A549 (cell line): ENCODE measurements at regions not wholly inside any gene's neighbourhood (a gene's known extent, or its start where the extent isn't known, plus 50 kb on each side); places are given as distances from the start of the nearest gene placed in this dataset.
"Not testable (repeated sequence)": the region's sequence is repeated elsewhere in the genome, so short reads cannot be mapped to it uniquely, and the experiment has no call there.

ENCODE experiments used
- ATAC-seq, 2 experiments: fragments of 200-7000 bp in 1 of 2; fragments of >200 bp in 1 of 2; cut with Nextera tagmentation in 1 of 2; cut with Tn5 transposase in 1 of 2; 3 replicates each; pipeline versions ENCODE4 v1.8.0 to v1.9.1; 2018 to 2020; ENCODE audit warnings: mild to moderate bottlenecking in 1 of 2, moderate library complexity in 1 of 2
- CTCF ChIA-PET: fragments of 300-600 bp; sonication (Branson Sonifier 250); formaldehyde crosslinking; extraction: SDS; loops from one replicate; lab custom pipeline; 2021; ENCODE audit warnings: antibody characterized with exemption, inconsistent platforms; lab: Yijun Ruan, JAX
- POLR2A ChIA-PET: fragments of 350-600 bp; formaldehyde crosslinking; extraction: SDS; loops from one replicate; lab custom pipeline; 2021; ENCODE audit warnings: antibody characterized with exemption, inconsistent platforms; lab: Yijun Ruan, JAX
- DNase-seq, 2 experiments: peaks; one replicate each; pipeline versions ENCODE4 v3.0.0 to v3.0.0-alpha.2; 2011 to 2016; ENCODE audit warnings: low read depth in 1 of 2, low spot score in 1 of 2
- FAIRE-seq: peaks from 2 replicates; lab custom pipeline; 2011; peaks lifted over from hg19 to GRCh38; lab: Jason Lieb, UNC
- H3K27ac ChIP-seq, 2 experiments: fragments of >200 bp; sonication (Bioruptor Twin); formaldehyde crosslinking; 3 replicates each; pipeline ENCODE4 v1.5.1; 2016 to 2017
- H3K4me1 ChIP-seq: fragments of >200 bp; sonication (Bioruptor Twin); formaldehyde crosslinking; 3 replicates; pipeline ENCODE4 v1.6.1; 2016
- H3K4me2 ChIP-seq: fragments of >200 bp; sonication (Bioruptor Twin); formaldehyde crosslinking; 3 replicates; pipeline ENCODE4 v1.6.1; 2016
- H3K4me3 ChIP-seq: fragments of >200 bp; sonication (Bioruptor Twin); formaldehyde crosslinking; 3 replicates; pipeline ENCODE4 v1.5.1; 2016
- H3K9me3 ChIP-seq: fragments of >200 bp; sonication (Bioruptor Twin); formaldehyde crosslinking; 3 replicates; pipeline ENCODE4 v1.6.1; 2016
- BHLHE40 ChIP-seq: IDR thresholded peaks from 2 replicates; pipeline ENCODE4 v1.6.1; 2012; ENCODE audit warnings: low read depth, low read length, inconsistent platforms
- CBX2 ChIP-seq: fragments of 200-600 bp; sonication (generic); IDR thresholded peaks from 2 replicates; pipeline ENCODE4 v1.6.1; 2016; ENCODE audit warnings: low read depth, mild to moderate bottlenecking, borderline replicate concordance
- E2F6 ChIP-seq: IDR thresholded peaks from 2 replicates; pipeline ENCODE4 v1.6.1; 2012; ENCODE audit warnings: low read depth, borderline replicate concordance
- FOXS1 ChIP-seq: fragments of 250-450 bp; sonication (Bioruptor Pico); IDR thresholded peaks from 2 replicates; pipeline ENCODE4 v1.5.0; 2020; ENCODE audit warnings: mild to moderate bottlenecking, moderate library complexity
- GATA3 ChIP-seq: IDR thresholded peaks from 2 replicates; pipeline ENCODE4 v1.6.1; 2012; ENCODE audit warnings: borderline replicate concordance
- HDAC2 ChIP-seq: fragments of 200-600 bp; sonication (generic); IDR thresholded peaks from 2 replicates; pipeline ENCODE4 v1.6.1; 2016
- HOXA7 ChIP-seq: fragments of 250-450 bp; sonication (Bioruptor Pico); IDR thresholded peaks from 2 replicates; pipeline ENCODE4 v1.5.0; 2020; ENCODE audit warnings: mild to moderate bottlenecking, moderate library complexity
- HOXB5 ChIP-seq: fragments of 250-450 bp; sonication (Bioruptor Pico); IDR thresholded peaks from 2 replicates; pipeline ENCODE4 v1.5.0; 2020; ENCODE audit warnings: mild to moderate bottlenecking, moderate library complexity
- JUNB ChIP-seq: fragments of >200 bp; sonication (Bioruptor Twin); formaldehyde crosslinking; IDR thresholded peaks from 2 replicates; pipeline ENCODE4 v1.6.1; 2016
- MAX ChIP-seq: IDR thresholded peaks from 2 replicates; pipeline ENCODE4 v1.6.1; 2012
- POLR2A ChIP-seq: IDR thresholded peaks from 2 replicates; pipeline ENCODE4 v1.6.1; 2012; ENCODE audit warnings: mild to moderate bottlenecking, low read length
- RARB ChIP-seq: fragments of 250-450 bp; sonication (Bioruptor Pico); IDR thresholded peaks from 2 replicates; pipeline ENCODE4 v1.8.0; 2021; ENCODE audit warnings: mild to moderate bottlenecking, moderate library complexity
- REST ChIP-seq: fragments of 200-600 bp; sonication (generic); IDR thresholded peaks from 2 replicates; pipeline ENCODE4 v1.6.1; 2016; ENCODE audit warnings: antibody characterized with exemption, mild to moderate bottlenecking, moderate library complexity
- USF2 ChIP-seq: fragments of 450-650 bp; IDR thresholded peaks from 2 replicates; pipeline ENCODE4 v1.6.1; 2014; ENCODE audit warnings: antibody characterized with exemption
- WGBS: methylation state at CpG from one replicate; pipeline ENCODE4 v1.1.6; 2017; ENCODE audit errors: missing lambda C conversion rate; 5-methylcytosine and 5-hydroxymethylcytosine counted together

- TF ChIP-seq E2F6 (no peak), RARB (CRISPR knock-in tag) (no peak), USF2 (no peak)
Measured at GRCh38 chr2:145747715-145748114, 1227.8 kb upstream of the ZEB2 start (continued).

- not testable (repeated sequence) for FAIRE-seq, DNase-seq
Measured at GRCh38 chr2:145745387-145745721, 1225.4 kb upstream of the ZEB2 start.

GRCh38 chr2:145744541-145745386 lies 1224.8 kb upstream of the ZEB2 start:
- no peaks in the 10 kb centered on the region for H3K9me3 ChIP-seq
- no peak overlapping the region for H3K27ac ChIP-seq
- no peaks in the 10 kb centered on the region for H3K4me1 ChIP-seq
- no peak; a peak in 1 of 6 replicates for ATAC-seq
- H3K4me2 ChIP-seq = no peak overlapping the region
- WGBS = 60% methylated on average over 4 of the region's 4 CpGs
- TF ChIP-seq HDAC2 = no peak
- no peak for TF ChIP-seq FOXS1 (CRISPR knock-in tag)
- TF ChIP-seq JUNB = no peak
- no peak for TF ChIP-seq CBX2
- no peak for TF ChIP-seq E2F6
- TF ChIP-seq, all 56 proteins: peak for 0
- CTCF ChIA-PET = no interaction called here
- POLR2A ChIA-PET = no interaction called here
- FAIRE-seq (no peak), DNase-seq (peak in 1 of 2 experiments; percentile 5)
- H3K4me3 ChIP-seq = no peak overlapping the region

More at GRCh38 chr2:145745387-145745721, 1225.4 kb upstream of the ZEB2 start:
- H3K9me3 ChIP-seq, ATAC-seq, POLR2A ChIA-PET, CTCF ChIA-PET, H3K4me3 ChIP-seq, H3K4me2 ChIP-seq, H3K27ac ChIP-seq, H3K4me1 ChIP-seq: not testable (repeated sequence)
- WGBS = 76% methylated on average over 4 of the region's 4 CpGs

GRCh38 chr2:145743011-145743410 lies 1223.1 kb upstream of the ZEB2 start:
- TF ChIP-seq GATA3 (no peak), MAX (no peak), HOXA7 (CRISPR knock-in tag) (no peak), BHLHE40 (no peak), POLR2A (no peak), FOXS1 (CRISPR knock-in tag) (no peak), HOXB5 (CRISPR knock-in tag) (no peak), REST (no peak)
- ChIA-PET POLR2A (no interaction called here), CTCF (no interaction called here)
- no peak overlapping the region for H3K4me2 ChIP-seq
- DNase-seq = no peak
- H3K4me3 ChIP-seq = no peak overlapping the region
- no peaks in the 10 kb centered on the region for H3K9me3 ChIP-seq
- no peak for FAIRE-seq
- H3K27ac ChIP-seq = no peak overlapping the region
- ATAC-seq = no peak
- WGBS = 87% methylated on average over 2 of the region's 2 CpGs
- no peaks in the 10 kb centered on the region for H3K4me1 ChIP-seq
